ENCODE measurements at regions not wholly inside any gene's neighbourhood (a gene's known extent, or its start where the extent isn't known, plus 50 kb on each side); places are given as distances from the start of the nearest gene placed in this dataset.
"Not testable (repeated sequence)": the region's sequence is repeated elsewhere in the genome, so short reads cannot be mapped to it uniquely, and the experiment has no call there.

GRCh38 chr4:27075603-27076002 lies 215.0 kb downstream of the STIM2 start:
- not testable (repeated sequence) for DNase-seq

DNA sequence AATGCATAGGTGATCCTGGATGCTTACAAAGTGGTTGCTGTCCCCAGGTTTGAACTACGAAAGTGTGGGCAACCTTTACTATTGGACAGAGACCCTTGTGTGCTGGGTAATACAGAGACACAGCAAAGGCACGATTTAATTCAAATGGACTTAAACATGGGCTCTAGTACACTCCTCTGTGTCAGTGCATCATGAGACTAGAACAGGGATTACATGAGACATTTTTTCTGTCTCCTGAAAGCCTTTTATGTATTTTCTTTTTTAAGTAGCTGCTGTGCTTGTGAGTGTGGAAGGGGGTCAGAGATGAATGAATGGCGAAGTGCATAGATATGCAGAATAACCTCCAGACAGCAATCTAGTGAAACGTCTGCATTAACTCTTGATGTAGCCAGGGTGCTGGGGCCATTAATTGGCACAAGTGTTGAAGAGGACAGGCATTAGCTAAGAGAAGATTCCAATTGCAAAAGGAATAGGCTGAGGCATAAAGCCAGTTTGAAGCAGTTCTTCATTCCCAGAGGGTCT lies 218.4 kb downstream of the STIM2 start:
- DNase-seq = no peak

- DNase-seq = peak in 2 of 3 donors; percentile 12 to 28
Measured at GRCh38 chr4:27081675-27082586, 221.3 kb downstream of the STIM2 start.

DNA sequence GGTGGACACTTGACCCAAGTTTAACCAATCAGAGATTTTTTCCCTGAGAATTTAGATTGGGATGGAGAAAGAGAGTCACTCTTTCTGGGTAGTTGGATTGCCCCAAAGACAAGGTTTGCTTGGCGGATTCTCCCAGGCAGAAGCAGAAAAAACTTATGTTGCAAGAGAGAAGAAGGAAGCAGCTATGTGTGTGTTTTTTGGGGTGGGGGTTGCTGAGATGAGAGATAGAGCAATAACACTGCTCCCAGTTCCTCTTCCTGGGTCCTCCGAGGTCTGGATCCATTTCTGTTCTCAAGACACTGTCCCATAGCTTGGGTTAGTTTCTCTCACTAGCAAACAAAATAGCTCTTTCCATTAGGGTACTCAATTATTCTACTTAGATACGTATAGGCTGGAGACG lies 222.1 kb downstream of the STIM2 start:
- peak in 2 of 3 donors; percentile 18 to 23 for DNase-seq

DNA sequence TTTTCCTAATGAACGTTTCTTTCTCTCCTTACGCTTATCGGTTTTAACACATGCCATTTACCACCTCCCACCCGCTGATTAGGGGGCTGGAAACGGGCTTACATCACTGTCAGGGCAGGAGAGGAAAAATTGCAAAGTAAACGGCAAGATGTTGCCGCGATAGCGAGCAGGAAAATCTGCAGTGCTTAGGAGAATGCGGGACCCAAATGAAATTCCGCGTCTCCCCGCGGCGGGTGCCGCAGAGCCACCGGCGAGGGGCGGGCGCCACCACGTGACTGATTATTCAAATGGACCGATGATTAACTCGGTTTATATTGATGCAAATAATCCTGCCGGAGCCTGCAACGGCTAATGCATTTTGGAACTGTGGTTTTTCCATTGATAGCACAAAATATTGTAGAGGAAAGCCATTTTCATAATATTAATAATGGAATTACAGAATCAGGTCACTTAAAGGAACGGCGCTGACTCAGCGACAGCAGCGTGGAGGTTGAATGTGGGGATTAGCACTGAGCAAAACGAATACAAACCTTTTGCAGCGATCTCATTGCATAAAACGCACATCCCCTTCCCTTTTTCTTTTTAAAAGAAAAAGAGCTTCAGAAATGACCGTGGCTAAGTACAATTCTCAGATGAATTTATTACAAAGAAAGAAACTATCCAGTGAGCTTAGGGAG lies 224.2 kb downstream of the STIM2 start:
- peak; percentile 39 to 55 (median 49) for DNase-seq

GRCh38 chr4:27085396-27085795 lies 224.8 kb downstream of the STIM2 start:
- no peak for DNase-seq

DNA sequence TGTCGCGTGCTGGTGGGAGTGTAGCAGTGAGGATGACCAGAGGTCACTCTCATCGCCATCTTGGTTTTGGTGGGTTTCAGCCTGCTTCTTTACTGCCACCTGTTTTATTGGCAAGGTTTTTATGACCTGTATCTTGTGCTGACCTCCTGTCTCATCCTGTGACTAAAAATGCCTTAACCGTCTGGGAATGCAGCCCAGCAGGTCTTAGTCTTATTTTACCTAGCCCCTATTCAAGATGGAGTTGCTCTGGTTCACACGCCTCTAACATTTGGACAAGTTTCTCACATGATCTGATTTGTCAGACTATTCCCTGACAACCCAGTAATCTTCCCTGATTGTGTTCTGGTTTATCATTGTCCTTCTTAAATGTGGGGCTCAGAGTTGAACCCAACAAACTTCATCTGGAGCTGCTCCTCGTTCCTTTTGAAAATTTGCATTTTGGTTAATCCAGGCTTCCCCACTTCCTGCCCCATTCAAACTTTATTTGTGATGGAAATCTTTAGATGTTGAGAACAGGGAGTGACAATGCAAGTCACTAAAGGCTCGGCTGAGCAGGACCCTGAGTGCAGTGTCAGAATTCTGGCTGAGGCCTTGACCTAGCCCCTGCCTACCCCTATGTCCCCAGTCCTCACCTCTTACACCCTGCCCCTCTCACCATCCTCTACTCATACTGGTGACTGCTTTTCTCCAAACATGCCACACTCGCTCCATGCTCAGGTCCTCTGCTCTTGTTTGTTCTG lies 226.8 kb downstream of the STIM2 start:
- DNase-seq = peak in 1 of 3 donors; percentile 15

- peak; percentile 43 to 55 (median 44) for DNase-seq
Measured at GRCh38 chr4:27088491-27088890, 227.8 kb downstream of the STIM2 start.

GRCh38 chr4:27089186-27089585 lies 228.5 kb downstream of the STIM2 start:
- no peak for DNase-seq

DNA sequence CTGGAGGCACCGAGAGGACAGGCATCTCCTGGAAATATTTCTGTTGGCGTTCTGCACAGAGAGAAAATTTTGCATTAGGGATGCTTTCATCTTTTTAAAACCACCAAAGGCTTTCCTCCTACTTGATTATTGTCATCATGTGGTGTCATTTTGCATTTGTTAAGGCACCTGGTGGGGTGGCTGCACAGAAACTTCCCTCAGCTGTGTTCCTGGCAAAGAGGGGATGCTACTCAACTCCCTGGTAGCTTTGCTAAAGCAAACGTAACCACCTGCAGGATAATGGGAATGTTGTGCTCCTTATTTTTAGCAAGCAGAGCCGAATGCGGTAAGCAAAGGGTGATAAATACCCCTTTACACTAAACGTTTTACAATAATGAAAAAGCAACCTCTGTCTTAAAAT lies 229.8 kb downstream of the STIM2 start:
- no peak for DNase-seq

DNA sequence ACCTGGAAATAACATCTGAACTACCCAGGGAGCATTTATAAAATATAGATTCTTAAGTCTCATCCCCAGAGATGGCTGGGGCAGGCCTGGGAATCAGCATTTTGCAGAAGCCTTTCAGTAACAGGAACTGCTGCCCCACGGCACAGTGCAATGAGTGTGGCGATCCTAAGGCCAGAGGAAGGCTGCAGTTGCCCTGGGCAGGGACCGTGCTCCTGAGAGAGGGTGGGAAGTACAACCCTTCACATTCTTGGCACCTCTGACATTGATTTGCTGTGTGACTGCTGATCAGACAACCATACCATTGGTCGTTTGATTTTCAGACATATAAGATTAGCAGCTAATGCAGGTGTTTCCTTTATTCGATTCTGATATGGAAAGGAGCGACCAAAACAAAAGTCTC lies 233.6 kb downstream of the STIM2 start:
- no peak for DNase-seq

- no peak for DNase-seq
Measured at GRCh38 chr4:27094783-27095182, 234.1 kb downstream of the STIM2 start.

DNA sequence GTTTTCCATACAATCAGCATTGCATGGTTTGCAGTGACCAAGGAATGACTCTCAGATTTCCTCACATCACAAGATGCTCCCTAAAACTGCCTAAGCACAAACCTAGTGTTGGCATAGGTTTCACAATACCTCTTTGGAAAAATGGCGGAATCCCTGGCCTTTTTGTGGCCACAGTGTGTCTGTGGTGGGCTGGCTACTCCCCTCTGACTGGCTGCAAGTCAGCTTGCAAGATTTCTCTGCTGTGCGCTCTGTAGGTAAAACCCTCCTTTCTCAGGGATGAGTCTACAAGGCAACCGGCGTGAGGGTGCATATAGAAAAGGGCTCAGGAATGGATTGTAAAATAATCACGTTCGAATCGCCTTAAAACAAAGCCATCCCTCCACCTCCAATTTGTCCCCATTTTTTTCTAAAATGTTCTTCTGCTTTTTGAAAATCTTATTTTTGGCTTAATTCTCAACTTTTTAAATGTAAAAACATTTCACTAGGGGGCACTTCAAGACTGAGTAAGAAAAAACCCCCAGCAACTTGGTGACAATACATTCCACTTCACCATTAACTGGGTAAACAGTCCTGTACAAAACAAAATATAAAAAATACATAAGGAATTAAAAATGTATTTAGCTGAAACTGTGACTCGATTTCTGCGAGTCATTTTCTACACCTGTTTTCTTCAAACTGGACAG lies 235.6 kb downstream of the STIM2 start:
- DNase-seq = no peak

DNA sequence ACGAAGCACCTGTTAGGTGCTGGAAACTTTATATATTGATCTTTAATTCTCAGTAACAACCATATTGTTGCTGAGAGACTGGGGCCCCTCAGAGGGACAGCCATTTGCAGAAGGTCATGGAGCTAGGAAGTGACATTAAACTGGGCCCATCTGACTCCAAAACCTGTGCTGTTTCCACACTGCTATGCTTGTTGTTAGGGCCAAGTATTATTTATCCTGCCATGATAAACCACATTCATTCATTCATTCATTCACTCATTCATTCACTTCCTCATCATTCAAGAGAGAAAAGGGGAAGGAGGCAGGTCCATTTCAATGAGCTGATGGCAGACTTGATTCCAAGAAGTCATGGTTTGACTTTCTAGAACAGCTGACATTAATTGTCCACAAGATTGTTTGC lies 237.4 kb downstream of the STIM2 start:
- no peak for DNase-seq

- no peak for DNase-seq
Measured at GRCh38 chr4:27100713-27101112, 240.1 kb downstream of the STIM2 start.

- no peak for DNase-seq
Measured at GRCh38 chr4:27101126-27101525, 240.5 kb downstream of the STIM2 start.

DNA sequence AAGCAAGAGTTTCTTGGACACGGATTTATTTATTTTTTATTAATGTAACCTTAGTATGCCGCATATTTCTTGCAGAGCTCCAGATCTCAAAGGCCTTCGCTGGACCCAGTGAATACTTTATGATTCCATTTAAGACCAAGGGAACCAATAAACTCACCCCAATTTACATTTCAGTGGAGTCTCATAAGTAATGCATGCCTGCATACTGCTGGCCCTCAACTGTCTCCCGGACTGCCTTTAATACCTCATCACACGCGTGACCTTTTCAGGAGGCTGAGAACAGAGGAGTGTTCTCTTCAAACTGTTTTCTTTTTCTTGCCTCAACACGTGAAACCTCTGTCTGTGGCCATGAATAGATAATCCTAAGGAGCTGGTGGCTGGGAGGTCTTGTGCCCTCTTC lies 240.9 kb downstream of the STIM2 start:
- no peak for DNase-seq

- DNase-seq = no peak
Measured at GRCh38 chr4:27111627-27112026, 251.0 kb downstream of the STIM2 start.

GRCh38 chr4:27112587-27112986 lies 251.9 kb downstream of the STIM2 start:
- DNase-seq = no peak

- no peak for DNase-seq
Measured at GRCh38 chr4:27115221-27115620, 254.6 kb downstream of the STIM2 start.

GRCh38 chr4:27117453-27117852 lies 256.8 kb downstream of the STIM2 start:
- no peak for DNase-seq

DNA sequence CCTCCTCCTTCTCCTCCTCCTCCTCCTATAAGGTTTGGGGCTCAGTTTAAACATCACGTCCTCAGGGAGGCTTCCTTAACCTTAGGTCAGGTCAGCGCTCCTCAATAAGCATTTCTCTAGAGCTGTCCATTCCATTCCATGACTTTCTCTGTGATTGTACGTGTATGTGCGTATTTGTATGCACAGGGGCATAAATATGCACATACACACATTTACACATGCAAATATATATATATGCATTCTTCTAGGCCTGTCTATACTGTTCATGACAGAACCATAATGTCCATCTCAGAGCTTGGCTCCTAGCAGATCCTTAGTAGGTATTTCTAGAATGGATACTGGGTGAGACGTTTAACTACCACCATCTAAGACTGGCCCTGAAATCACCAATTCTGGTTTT lies 258.6 kb downstream of the STIM2 start:
- DNase-seq = no peak

DNA sequence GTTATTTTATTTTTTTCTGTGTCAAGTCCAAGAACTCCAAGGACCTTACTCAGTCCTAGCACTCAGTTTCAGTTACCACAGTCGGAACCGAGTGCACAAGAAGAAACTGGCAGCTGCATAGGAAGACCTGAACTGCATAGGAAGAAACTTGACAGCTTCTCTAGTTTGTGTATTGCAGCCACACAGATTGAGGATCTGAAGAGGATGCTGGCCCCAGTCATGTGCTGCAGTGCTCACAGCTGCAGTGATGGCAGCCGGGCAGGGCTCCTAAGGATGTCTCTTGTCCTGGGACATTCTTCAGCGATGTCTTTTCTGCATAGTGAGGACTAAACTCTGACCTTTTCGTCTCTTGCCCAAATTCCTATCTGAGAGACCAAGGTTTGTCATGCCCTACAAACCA lies 261.2 kb downstream of the STIM2 start:
- DNase-seq = no peak

Measured in suppressor macrophage treated with lipopolysaccharide for 1 hour (primary cell).